ENCODE measurements at regions not wholly inside any gene's neighbourhood (a gene's known extent, or its start where the extent isn't known, plus 50 kb on each side); places are given as distances from the start of the nearest gene placed in this dataset.

- TF ChIP-seq HOXC10 (CRISPR knock-in tag; IDR thresholded peaks at IDR 0.05) (no peak), KLF1 (tag by site-specific recombination; IDR thresholded peaks at IDR 0.05) (no peak), ZNF311 (tag by site-specific recombination; IDR thresholded peaks at IDR 0.05; ENCODE audit: borderline replicate concordance) (no peak), ZBTB11 (tag by site-specific recombination; conservative IDR thresholded peaks at IDR 0.05; ENCODE audit: low read depth) (no peak), ZNF76 (tag by site-specific recombination; IDR thresholded peaks at IDR 0.05; ENCODE audit: borderline replicate concordance, low read depth) (no peak), YY1 (tag by site-specific recombination; IDR thresholded peaks at IDR 0.05) (no peak), ATF2 (tag by site-specific recombination; IDR thresholded peaks at IDR 0.05; ENCODE audit: low read depth) (no peak), CTCF (tag by site-specific recombination; IDR thresholded peaks at IDR 0.05) (no peak), ZBTB8A (tag by site-specific recombination; IDR thresholded peaks at IDR 0.05) (no peak), ZNF521 (tag by site-specific recombination; IDR thresholded peaks at IDR 0.05) (no peak), BCL11B (tag by site-specific recombination; IDR thresholded peaks at IDR 0.05; ENCODE audit: low read depth) (no peak), TRIM28 (IDR thresholded peaks at IDR 0.05; ENCODE audit: borderline replicate concordance, low read length) (no peak), ZNF133 (tag by site-specific recombination; IDR thresholded peaks at IDR 0.05) (no peak), REST (tag by site-specific recombination; IDR thresholded peaks at IDR 0.05) (no peak)
These were observed 1500.8 kb upstream of the DEFB115 start for GRCh38 chr20:29756664-29757063.
